ENCODE measurements at regions not wholly inside any gene's neighbourhood (a gene's known extent, or its start where the extent isn't known, plus 50 kb on each side); places are given as distances from the start of the nearest gene placed in this dataset.

GRCh38 chr11:112639469-112639868, 321.8 kb upstream of the NCAM1 start:
- Histone ChIP-seq H3K27ac (no peak overlapping the region), H3K4me1 (no peaks in the 10 kb centered on the region), H3K9me3 (peaks cover 0 to 54% (median 11%) of the 10 kb centered on the region in 12 donors), H3K4me3 (no peak overlapping the region), H3K27me3 (no peaks in the 10 kb centered on the region), H3K36me3 (no peaks in the 10 kb centered on the region)
- DNase-seq (no peak), ATAC-seq (no peak)
- no peak for TF ChIP-seq POLR2A (IDR thresholded peaks at IDR 0.05)
- TF ChIP-seq CTCF (IDR thresholded peaks at IDR 0.05) = no peak
- intact Hi-C loops (cut with DNase I) = no loop called here

GRCh38 chr11:112643416-112643815, 317.8 kb upstream of the NCAM1 start:
- H3K4me3 ChIP-seq = no peak overlapping the region
- no peak for ATAC-seq
- TF ChIP-seq CTCF (IDR thresholded peaks at IDR 0.05) (no peak), POLR2A (IDR thresholded peaks at IDR 0.05) (no peak)
- no peak for DNase-seq
- no peaks in the 10 kb centered on the region for H3K36me3 ChIP-seq
- intact Hi-C loops (cut with DNase I) = loop anchor here in 1 of 10 donors (10.0 kb wide), 1 partner anchor 49 kb away; no protein-coding TSS in a partner anchor
- H3K4me1 ChIP-seq = no peaks in the 10 kb centered on the region
- no peak overlapping the region for H3K27ac ChIP-seq
- peaks cover 0 to 63% (median 11%) of the 10 kb centered on the region in 12 donors for H3K9me3 ChIP-seq
- no peaks in the 10 kb centered on the region for H3K27me3 ChIP-seq

- H3K9me3 ChIP-seq = peaks cover 0 to 51% (median 7%) of the 10 kb centered on the region in 12 donors
- DNase-seq = no peak
Observed at GRCh38 chr11:112644410-112645131, 316.6 kb upstream of the NCAM1 start.

More at GRCh38 chr11:112644410-112645131, 316.6 kb upstream of the NCAM1 start:
- TF ChIP-seq POLR2A (IDR thresholded peaks at IDR 0.05) (no peak), CTCF (IDR thresholded peaks at IDR 0.05) (no peak)
- no peak overlapping the region for H3K4me3 ChIP-seq
- H3K4me1 ChIP-seq = peaks cover 0 to 1% (median 0%) of the 10 kb centered on the region in 12 donors
- no peak for ATAC-seq
- no peak overlapping the region for H3K27ac ChIP-seq
- intact Hi-C loops (cut with DNase I) = loop anchor here in 1 of 10 donors (10.0 kb wide), 1 partner anchor 50 kb away; no protein-coding TSS in a partner anchor
- H3K27me3 ChIP-seq = no peaks in the 10 kb centered on the region
- 74 to 80% (median 77%) methylated on average over 5 of the region's 5 CpGs for WGBS, 4 donors
- H3K36me3 ChIP-seq = no peaks in the 10 kb centered on the region
